ENCODE measurements at regions not wholly inside any gene's neighbourhood (a gene's known extent, or its start where the extent isn't known, plus 50 kb on each side); places are given as distances from the start of the nearest gene placed in this dataset.
"Not testable (repeated sequence)": the region's sequence is repeated elsewhere in the genome, so short reads cannot be mapped to it uniquely, and the experiment has no call there.

- intact Hi-C loops (cut with DNase I), result no loop called here
- Histone ChIP-seq H3K9ac (ENCODE audit: low read depth in 2 of 2, low read length in 2 of 2) (no peak overlapping the region), H3K9me3 (no peaks in the 10 kb centered on the region), H3K27me3 (no peaks in the 10 kb centered on the region), H3K4me1 (no peaks in the 10 kb centered on the region), H3K27ac (no peak overlapping the region), H3K36me3 (no peaks in the 10 kb centered on the region), H3K4me3 (no peak overlapping the region)
- no peak for TF ChIP-seq CTCF (IDR thresholded peaks at IDR 0.05)
- no peak for DNase-seq
These were observed 83.7 kb upstream of the C15orf39 start for GRCh38 chr15:75117993-75118392.

GRCh38 chr15:75119312-75119711 lies 82.4 kb upstream of the C15orf39 start:
- H3K9ac ChIP-seq (ENCODE audit: low read depth in 2 of 2, low read length in 2 of 2); H3K4me1 ChIP-seq; intact Hi-C loops (cut with DNase I); H3K27me3 ChIP-seq; H3K9me3 ChIP-seq; H3K36me3 ChIP-seq; H3K4me3 ChIP-seq; DNase-seq; H3K27ac ChIP-seq: not testable (repeated sequence)

- H3K27ac ChIP-seq, result no peak overlapping the region
- no peak overlapping the region for H3K4me3 ChIP-seq
- no peak for TF ChIP-seq CTCF (IDR thresholded peaks at IDR 0.05)
- H3K4me1 ChIP-seq, result peaks cover 4% of the 10 kb centered on the region
- no peak overlapping the region for H3K9ac ChIP-seq (ENCODE audit: low read depth in 2 of 2, low read length in 2 of 2)
- intact Hi-C loops (cut with DNase I), result no loop called here
- H3K36me3 ChIP-seq, result no peaks in the 10 kb centered on the region
- no peaks in the 10 kb centered on the region for H3K9me3 ChIP-seq
- H3K27me3 ChIP-seq, result no peaks in the 10 kb centered on the region
- DNase-seq, result no peak
These were observed 80.2 kb upstream of the C15orf39 start for GRCh38 chr15:75121491-75121890.

- no peak for TF ChIP-seq CTCF (IDR thresholded peaks at IDR 0.05)
- no peak overlapping the region for H3K27ac ChIP-seq
- intact Hi-C loops (cut with DNase I), result no loop called here
These were observed 78.3 kb upstream of the C15orf39 start for GRCh38 chr15:75123395-75123794.

GRCh38 chr15:75124278-75124677 lies 77.4 kb upstream of the C15orf39 start:
- H3K9ac ChIP-seq (ENCODE audit: low read depth in 2 of 2, low read length in 2 of 2); intact Hi-C loops (cut with DNase I); H3K4me3 ChIP-seq; DNase-seq; H3K36me3 ChIP-seq; H3K4me1 ChIP-seq; H3K27ac ChIP-seq; H3K27me3 ChIP-seq; H3K9me3 ChIP-seq: not testable (repeated sequence)

More at GRCh38 chr15:75123395-75123794, 78.3 kb upstream of the C15orf39 start:
- Histone ChIP-seq H3K36me3 (no peaks in the 10 kb centered on the region), H3K27me3 (no peaks in the 10 kb centered on the region), H3K4me3 (no peak overlapping the region), H3K4me1 (peaks cover 4% of the 10 kb centered on the region), H3K9ac (ENCODE audit: low read depth in 2 of 2, low read length in 2 of 2) (no peak overlapping the region), H3K9me3 (no peaks in the 10 kb centered on the region)
- DNase-seq, result no peak

GRCh38 chr15:75125935-75126334 lies 75.7 kb upstream of the C15orf39 start:
- no peaks in the 10 kb centered on the region for H3K36me3 ChIP-seq
- H3K27ac ChIP-seq, result no peak overlapping the region
- H3K9me3 ChIP-seq, result no peaks in the 10 kb centered on the region
- peaks cover 4% of the 10 kb centered on the region for H3K4me1 ChIP-seq
- no peaks in the 10 kb centered on the region for H3K27me3 ChIP-seq
- no peak for DNase-seq
- TF ChIP-seq CTCF (IDR thresholded peaks at IDR 0.05), result no peak
- no peak overlapping the region for H3K9ac ChIP-seq (ENCODE audit: low read depth in 2 of 2, low read length in 2 of 2)
- H3K4me3 ChIP-seq, result no peak overlapping the region
- intact Hi-C loops (cut with DNase I), result no loop called here
